CD4-positive, CD25-positive, alpha-beta regulatory T cell (primary cell): ENCODE measurements at regions not wholly inside any gene's neighbourhood (a gene's known extent, or its start where the extent isn't known, plus 50 kb on each side); places are given as distances from the start of the nearest gene placed in this dataset.

Source experiments
- ATAC-seq, 2 donors: fragments of 150-1000 bp; cut with Tn5 transposase; one replicate each; pipeline ENCODE4 v1.10.0; 2021; ENCODE audit warnings: low read depth in 2 of 2, moderate number of reproducible peaks in 2 of 2, moderate library complexity in 1 of 2
- DNase-seq, 3 donors: peaks; one replicate each; pipeline versions ENCODE4 v3.0.0 to v3.0.0-alpha.2; 2012 to 2022; ENCODE audit warnings: mixed read lengths in 1 of 3
- H3K27ac ChIP-seq: one replicate; pipeline ENCODE4 v1.7.0; 2013; ENCODE audit warnings: mild to moderate bottlenecking, low read length; ENCODE audit not compliant: insufficient read depth, poor library complexity, severe bottlenecking
- H3K27me3 ChIP-seq: one replicate; pipeline ENCODE4 v1.7.0; 2013; ENCODE audit warnings: low read length; ENCODE audit not compliant: control insufficient read depth, insufficient read depth
- H3K36me3 ChIP-seq: one replicate; pipeline ENCODE4 v1.7.0; 2013; ENCODE audit warnings: mild to moderate bottlenecking, low read length, moderate library complexity; ENCODE audit not compliant: control insufficient read depth, insufficient read depth
- H3K4me1 ChIP-seq: 2 replicates; pipeline ENCODE4 v1.7.0; 2013; ENCODE audit warnings: mild to moderate bottlenecking, low read length; ENCODE audit not compliant: insufficient read depth, control insufficient read depth, poor library complexity, severe bottlenecking
- H3K4me3 ChIP-seq: one replicate; pipeline ENCODE4 v1.7.0; 2013; ENCODE audit warnings: low read depth, mild to moderate bottlenecking, low read length, moderate library complexity
- H3K9me3 ChIP-seq, 2 experiments: 1 replicate in 1 of 2; 2 replicates in 1 of 2; pipeline ENCODE4 v1.7.0; 2013; ENCODE audit warnings: low read length in 2 of 2, mild to moderate bottlenecking in 1 of 2, moderate library complexity in 1 of 2; ENCODE audit not compliant: control insufficient read depth in 2 of 2
- H3K27ac Mint-ChIP-seq, 3 donors: one replicate each; pipeline ENCODE4 v1.8.0; 2020 to 2022; ENCODE audit warnings: mild to moderate bottlenecking in 3 of 3, mixed read lengths in 3 of 3, moderate library complexity in 2 of 3
- H3K27me3 Mint-ChIP-seq: one replicate; pipeline ENCODE4 v1.8.0; 2022; ENCODE audit warnings: mild to moderate bottlenecking, mixed read lengths
- H3K36me3 Mint-ChIP-seq: one replicate; pipeline ENCODE4 v1.8.0; 2020; ENCODE audit warnings: mixed read lengths
- H3K4me1 Mint-ChIP-seq, 4 donors: one replicate each; pipeline ENCODE4 v1.8.0; 2020 to 2022; ENCODE audit warnings: mixed read lengths in 4 of 4, mild to moderate bottlenecking in 1 of 4
- H3K4me3 Mint-ChIP-seq, 4 donors: one replicate each; pipeline ENCODE4 v1.8.0; 2020 to 2022; ENCODE audit warnings: mild to moderate bottlenecking in 4 of 4, mixed read lengths in 4 of 4, moderate library complexity in 3 of 4
- H3K9me3 Mint-ChIP-seq, 7 donors: one replicate each; pipeline ENCODE4 v1.8.0; 2020 to 2022; ENCODE audit warnings: mixed read lengths in 7 of 7, mild to moderate bottlenecking in 3 of 7, moderate library complexity in 2 of 7

GRCh38 chr13:44013758-44014291 lies 134.1 kb downstream of the LACC1 start:
- Mint-ChIP-seq H3K27me3 (peaks cover 18% of the 10 kb centered on the region), H3K36me3 (no peaks in the 10 kb centered on the region), H3K9me3 (peaks cover 0 to 4% (median 0%) of the 10 kb centered on the region in 7 donors), H3K4me3 (no peak overlapping the region), H3K27ac (no peak overlapping the region), H3K4me1 (no peaks in the 10 kb centered on the region)
- Histone ChIP-seq H3K4me1 (no peaks in the 10 kb centered on the region), H3K36me3 (no peaks in the 10 kb centered on the region), H3K27ac (no peak overlapping the region), H3K4me3 (no peak overlapping the region), H3K27me3 (peaks cover 7% of the 10 kb centered on the region), H3K9me3 (no peaks in the 10 kb centered on the region)
- DNase-seq: no peak
- ATAC-seq: no peak

- DNase-seq (no peak), ATAC-seq (no peak)
- no peaks in the 10 kb centered on the region for H3K9me3 ChIP-seq
- H3K27me3 ChIP-seq: peaks cover 6% of the 10 kb centered on the region
- H3K27me3 Mint-ChIP-seq: peaks cover 13% of the 10 kb centered on the region
- no peak overlapping the region for H3K4me3 ChIP-seq
- no peak overlapping the region for H3K27ac Mint-ChIP-seq
- H3K27ac ChIP-seq: no peak overlapping the region
- no peaks in the 10 kb centered on the region for H3K36me3 Mint-ChIP-seq
- H3K4me3 Mint-ChIP-seq: no peak overlapping the region
- H3K9me3 Mint-ChIP-seq: peaks cover 0 to 4% (median 0%) of the 10 kb centered on the region in 7 donors
- H3K4me1 Mint-ChIP-seq: no peaks in the 10 kb centered on the region
- H3K36me3 ChIP-seq: no peaks in the 10 kb centered on the region
- no peaks in the 10 kb centered on the region for H3K4me1 ChIP-seq
Observed at GRCh38 chr13:44014501-44014900, 134.8 kb downstream of the LACC1 start.

GRCh38 chr13:44015118-44015517 lies 135.4 kb downstream of the LACC1 start:
- Mint-ChIP-seq H3K27ac (no peak overlapping the region), H3K4me1 (no peaks in the 10 kb centered on the region), H3K27me3 (peaks cover 13% of the 10 kb centered on the region), H3K36me3 (no peaks in the 10 kb centered on the region), H3K9me3 (peaks cover 0 to 4% (median 0%) of the 10 kb centered on the region in 7 donors), H3K4me3 (no peak overlapping the region)
- no peak for ATAC-seq
- Histone ChIP-seq H3K4me1 (no peaks in the 10 kb centered on the region), H3K27me3 (peaks cover 2% of the 10 kb centered on the region), H3K4me3 (no peak overlapping the region), H3K9me3 (no peaks in the 10 kb centered on the region), H3K36me3 (no peaks in the 10 kb centered on the region), H3K27ac (no peak overlapping the region)
- no peak for DNase-seq

GRCh38 chr13:44015811-44016210 lies 136.1 kb downstream of the LACC1 start:
- no peak for DNase-seq
- H3K36me3 ChIP-seq: no peaks in the 10 kb centered on the region
- Mint-ChIP-seq H3K27ac (no peak overlapping the region), H3K27me3 (peaks cover 13% of the 10 kb centered on the region), H3K4me3 (no peak overlapping the region), H3K4me1 (no peaks in the 10 kb centered on the region), H3K36me3 (no peaks in the 10 kb centered on the region), H3K9me3 (peaks cover 0 to 4% (median 0%) of the 10 kb centered on the region in 7 donors)
- ATAC-seq: no peak
- H3K9me3 ChIP-seq: no peaks in the 10 kb centered on the region
- no peaks in the 10 kb centered on the region for H3K4me1 ChIP-seq
- H3K27ac ChIP-seq: no peak overlapping the region
- no peak overlapping the region for H3K4me3 ChIP-seq
- peaks cover 2% of the 10 kb centered on the region for H3K27me3 ChIP-seq

- Histone ChIP-seq H3K4me3 (no peak overlapping the region), H3K4me1 (no peaks in the 10 kb centered on the region), H3K27ac (no peak overlapping the region), H3K27me3 (peaks cover 8% of the 10 kb centered on the region), H3K36me3 (no peaks in the 10 kb centered on the region), H3K9me3 (no peaks in the 10 kb centered on the region)
- no peak overlapping the region for H3K4me3 Mint-ChIP-seq
- peaks cover 8% of the 10 kb centered on the region for H3K27me3 Mint-ChIP-seq
- no peaks in the 10 kb centered on the region for H3K36me3 Mint-ChIP-seq
- no peak overlapping the region for H3K27ac Mint-ChIP-seq
- DNase-seq (no peak), ATAC-seq (no peak)
- no peaks in the 10 kb centered on the region for H3K4me1 Mint-ChIP-seq
- H3K9me3 Mint-ChIP-seq: no peaks in the 10 kb centered on the region
Observed at GRCh38 chr13:44017756-44018309, 138.1 kb downstream of the LACC1 start.

- Mint-ChIP-seq H3K27ac (no peak overlapping the region), H3K27me3 (peaks cover 8% of the 10 kb centered on the region), H3K4me3 (no peak overlapping the region), H3K4me1 (no peaks in the 10 kb centered on the region), H3K36me3 (no peaks in the 10 kb centered on the region), H3K9me3 (no peaks in the 10 kb centered on the region)
- no peaks in the 10 kb centered on the region for H3K9me3 ChIP-seq
- peaks cover 12% of the 10 kb centered on the region for H3K27me3 ChIP-seq
- ATAC-seq: no peak
- no peak for DNase-seq
- no peaks in the 10 kb centered on the region for H3K36me3 ChIP-seq
- H3K4me3 ChIP-seq: no peak overlapping the region
- no peak overlapping the region for H3K27ac ChIP-seq
- H3K4me1 ChIP-seq: no peaks in the 10 kb centered on the region
Observed at GRCh38 chr13:44019651-44020050, 139.9 kb downstream of the LACC1 start.

GRCh38 chr13:44021422-44021821 lies 141.7 kb downstream of the LACC1 start:
- Histone ChIP-seq H3K4me3 (no peak overlapping the region), H3K27ac (no peak overlapping the region), H3K4me1 (no peaks in the 10 kb centered on the region), H3K36me3 (no peaks in the 10 kb centered on the region), H3K27me3 (peaks cover 12% of the 10 kb centered on the region), H3K9me3 (no peaks in the 10 kb centered on the region)
- Mint-ChIP-seq H3K27me3 (peaks cover 11% of the 10 kb centered on the region), H3K9me3 (no peaks in the 10 kb centered on the region), H3K4me3 (no peak overlapping the region), H3K4me1 (no peaks in the 10 kb centered on the region), H3K36me3 (no peaks in the 10 kb centered on the region), H3K27ac (no peak overlapping the region)
- DNase-seq (no peak), ATAC-seq (no peak)

- DNase-seq: no peak
- Histone ChIP-seq H3K27ac (no peak overlapping the region), H3K36me3 (no peaks in the 10 kb centered on the region), H3K4me1 (no peaks in the 10 kb centered on the region), H3K9me3 (no peaks in the 10 kb centered on the region), H3K4me3 (no peak overlapping the region), H3K27me3 (peaks cover 12% of the 10 kb centered on the region)
- no peaks in the 10 kb centered on the region for H3K9me3 Mint-ChIP-seq
- no peak for ATAC-seq
- no peaks in the 10 kb centered on the region for H3K4me1 Mint-ChIP-seq
- H3K36me3 Mint-ChIP-seq: no peaks in the 10 kb centered on the region
- no peak overlapping the region for H3K4me3 Mint-ChIP-seq
- H3K27me3 Mint-ChIP-seq: peaks cover 12% of the 10 kb centered on the region
- no peak overlapping the region for H3K27ac Mint-ChIP-seq
Observed at GRCh38 chr13:44022196-44022595, 142.5 kb downstream of the LACC1 start.
